Cardiac fibroblast (primary cell): ENCODE measurements at regions not wholly inside any gene's neighbourhood (a gene's known extent, or its start where the extent isn't known, plus 50 kb on each side); places are given as distances from the start of the nearest gene placed in this dataset.

Experiments used
- DNase-seq, 2 donors: peaks; one replicate each; pipeline versions ENCODE4 v3.0.0 to v3.0.0-alpha.2; 2010; ENCODE audit warnings: low read depth in 2 of 2
- H3K4me3 ChIP-seq, 2 donors: replicated peaks in 1 of 2; 1 replicate in 1 of 2; 2 replicates in 1 of 2; pipeline ENCODE4 v1.5.1; 2011; ENCODE audit warnings: low read depth in 2 of 2, low read length in 2 of 2, mild to moderate bottlenecking in 2 of 2, moderate library complexity in 1 of 2
- CTCF ChIP-seq: IDR thresholded peaks from one replicate; pipeline ENCODE4 v1.5.1; 2011; ENCODE audit warnings: low read depth, mild to moderate bottlenecking, low read length, inconsistent platforms

GRCh38 chr14:104475256-104475655 is 104.3 kb upstream of the C14orf180 start:
- no peak for DNase-seq
- no peak overlapping the region for H3K4me3 ChIP-seq
- TF ChIP-seq CTCF, result no peak

DNA sequence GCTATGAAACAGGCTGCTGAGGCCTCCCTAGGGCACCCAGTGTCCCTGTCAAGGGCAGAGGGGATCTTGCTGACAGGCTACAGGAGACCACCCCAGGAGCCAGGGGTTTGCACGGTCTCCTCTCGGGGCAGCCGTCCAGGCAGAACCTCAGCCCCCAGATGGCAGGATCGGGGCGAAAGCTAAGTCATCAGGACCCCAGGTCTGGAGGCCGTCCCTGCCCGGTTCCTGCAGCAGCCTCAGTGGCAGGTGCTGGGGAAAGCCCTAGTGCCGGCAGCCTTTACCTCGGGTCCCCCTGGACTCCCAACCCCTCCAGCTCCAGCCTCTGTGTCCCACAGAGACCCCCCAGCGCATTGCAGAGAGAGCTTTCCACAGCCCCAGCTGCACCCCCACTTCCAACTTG is 103.8 kb upstream of the C14orf180 start:
- DNase-seq, result no peak
- H3K4me3 ChIP-seq, result no peak overlapping the region
- no peak for TF ChIP-seq CTCF

GRCh38 chr14:104476437-104476836 is 103.1 kb upstream of the C14orf180 start:
- no peak for TF ChIP-seq CTCF
- no peak for DNase-seq
- no peak overlapping the region for H3K4me3 ChIP-seq

GRCh38 chr14:104477117-104477623 is 102.4 kb upstream of the C14orf180 start:
- no peak overlapping the region for H3K4me3 ChIP-seq
- no peak for DNase-seq
- TF ChIP-seq CTCF, result no peak

DNA sequence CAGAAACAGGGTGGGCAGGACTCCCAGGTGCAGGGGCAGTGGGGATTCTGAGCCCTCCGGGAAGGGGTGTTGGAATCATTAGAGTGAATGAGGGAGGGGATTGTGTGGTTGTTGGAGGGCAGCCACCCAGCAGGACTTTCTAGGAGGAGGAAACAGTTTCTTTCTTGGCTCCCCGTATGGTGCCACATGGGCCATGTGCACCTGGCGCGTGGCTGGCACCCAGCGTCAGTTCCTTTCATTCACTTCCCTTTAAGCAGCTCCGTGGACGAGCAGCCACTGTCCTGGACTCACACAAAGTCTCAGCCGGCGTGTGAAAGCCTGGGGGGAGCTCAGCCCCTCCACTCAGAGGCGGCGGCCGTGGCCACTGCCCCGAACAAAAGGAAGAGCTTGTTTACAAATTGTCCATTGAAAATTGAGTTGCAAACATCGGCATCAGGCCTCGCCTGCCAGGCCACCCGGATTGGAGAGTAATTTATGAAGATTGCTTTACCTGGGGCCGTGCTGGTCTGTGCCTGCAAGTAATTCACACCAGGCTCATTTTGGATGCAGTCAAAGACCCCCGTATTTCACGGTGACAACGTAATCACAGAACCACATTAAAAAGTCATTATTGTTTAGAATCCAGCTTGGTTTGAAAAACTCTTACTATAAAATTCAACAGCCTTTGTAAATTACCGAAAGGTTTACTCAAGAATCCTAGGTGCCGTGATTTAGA is 101.7 kb upstream of the C14orf180 start:
- TF ChIP-seq CTCF, result no peak
- H3K4me3 ChIP-seq, result no peak overlapping the region
- DNase-seq, result no peak

GRCh38 chr14:104478656-104479055 is 100.9 kb upstream of the C14orf180 start:
- DNase-seq, result no peak
- no peak for TF ChIP-seq CTCF
- H3K4me3 ChIP-seq, result no peak overlapping the region

DNA sequence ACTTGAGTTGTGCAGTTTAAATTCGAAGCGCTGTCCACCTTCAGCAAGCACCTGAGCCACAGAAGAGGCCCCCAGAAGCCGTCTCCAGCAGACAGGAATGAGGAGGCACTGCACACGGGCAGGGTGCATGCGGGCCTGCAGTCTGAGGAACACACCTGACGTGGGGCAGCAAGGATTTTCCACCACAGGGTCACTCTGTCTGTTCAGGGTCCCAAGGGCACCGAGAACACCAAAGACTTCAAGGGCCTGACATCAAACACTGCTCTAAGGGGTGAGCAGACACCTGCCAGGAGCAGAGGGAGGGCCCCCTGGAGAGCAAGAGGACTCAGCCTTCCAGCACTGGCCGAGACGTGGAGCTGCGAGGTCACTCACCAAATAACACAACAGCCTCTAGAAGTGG is 99.7 kb upstream of the C14orf180 start:
- no peak for TF ChIP-seq CTCF
- no peak for DNase-seq
- no peak overlapping the region for H3K4me3 ChIP-seq
